A549 (cell line): ENCODE measurements at regions not wholly inside any gene's neighbourhood (a gene's known extent, or its start where the extent isn't known, plus 50 kb on each side); places are given as distances from the start of the nearest gene placed in this dataset.

Experiments used
- BCL3 ChIP-seq: fragments of >200 bp; sonication (Bioruptor Twin); formaldehyde crosslinking; IDR thresholded peaks from 3 replicates; pipeline ENCODE4 v1.6.1; 2016
- CBX8 ChIP-seq: fragments of 200-600 bp; sonication (generic); IDR thresholded peaks from 2 replicates; pipeline ENCODE4 v1.6.1; 2016
- CEBPB ChIP-seq, 2 experiments: fragments of >200 bp in 1 of 2; sonication (Bioruptor Twin) in 1 of 2; formaldehyde crosslinking in 1 of 2; IDR thresholded peaks; 2 replicates each; pipeline ENCODE4 v1.6.1; 2012 to 2016
- EP300 ChIP-seq, 2 experiments: fragments of >200 bp; sonication (Bioruptor Twin); formaldehyde crosslinking; IDR thresholded peaks; 2 replicates in 1 of 2; 3 replicates in 1 of 2; pipeline ENCODE4 v1.6.1; 2016 to 2017
- FOSL2 ChIP-seq, 2 experiments: fragments of 450-650 bp in 1 of 2; fragments of >200 bp in 1 of 2; sonication (Bioruptor Twin) in 1 of 2; formaldehyde crosslinking; IDR thresholded peaks; 2 replicates each; pipeline versions ENCODE4 v1.5.0 to v1.6.1; 2016 to 2020; ENCODE audit warnings: mild to moderate bottlenecking in 1 of 2, moderate library complexity in 1 of 2
- MYC ChIP-seq: IDR thresholded peaks from 2 replicates; pipeline ENCODE4 v1.6.1; 2012; ENCODE audit warnings: mild to moderate bottlenecking, inconsistent platforms, low read length, improper control_type of control experiment, borderline replicate concordance
- POLR2A ChIP-seq: IDR thresholded peaks from 2 replicates; pipeline ENCODE4 v1.6.1; 2012; ENCODE audit warnings: mild to moderate bottlenecking, low read length
- RAD21 ChIP-seq, 2 experiments: fragments of >200 bp in 1 of 2; sonication (Bioruptor Twin) in 1 of 2; formaldehyde crosslinking in 1 of 2; IDR thresholded peaks in 1 of 2; conservative IDR thresholded peaks in 1 of 2; 2 replicates in 1 of 2; 3 replicates in 1 of 2; pipeline ENCODE4 v1.6.1; 2012 to 2018; ENCODE audit warnings: inconsistent platforms in 1 of 2
- RCOR1 ChIP-seq: fragments of 150-350 bp; IDR thresholded peaks from 2 replicates; pipeline ENCODE4 v1.6.1; 2014; ENCODE audit warnings: antibody characterized with exemption, low read length, low read depth
- TF ChIP-seq, protein P1 (sequence below): fragments of >200 bp; sonication (Bioruptor Twin); formaldehyde crosslinking; IDR thresholded peaks from 3 replicates; pipeline ENCODE4 v1.5.1; 2016
- TF ChIP-seq, protein P2 (sequence below): IDR thresholded peaks from 2 replicates; pipeline ENCODE4 v1.6.1; 2012

DNA sequence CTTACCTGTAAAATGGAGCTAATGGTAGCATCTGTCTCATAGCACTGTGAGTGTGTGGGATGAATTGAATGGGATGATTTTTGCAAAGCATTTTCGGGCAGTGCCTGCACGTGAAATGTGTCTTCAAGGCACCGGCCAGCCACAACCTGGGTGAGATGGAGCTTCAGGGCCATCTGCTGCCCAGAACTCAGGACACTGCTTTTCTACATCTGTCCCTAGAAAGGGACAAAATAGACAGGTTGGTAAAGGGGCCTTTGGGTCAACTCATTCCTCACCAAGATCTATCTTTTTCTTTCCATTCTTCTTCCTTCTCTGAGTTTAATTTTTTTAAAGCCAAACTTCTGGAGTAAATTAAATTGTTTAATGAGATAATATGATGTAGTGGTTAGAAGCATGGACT, 106.5 kb downstream of the UTP18 start:
- TF ChIP-seq, protein P1, sequence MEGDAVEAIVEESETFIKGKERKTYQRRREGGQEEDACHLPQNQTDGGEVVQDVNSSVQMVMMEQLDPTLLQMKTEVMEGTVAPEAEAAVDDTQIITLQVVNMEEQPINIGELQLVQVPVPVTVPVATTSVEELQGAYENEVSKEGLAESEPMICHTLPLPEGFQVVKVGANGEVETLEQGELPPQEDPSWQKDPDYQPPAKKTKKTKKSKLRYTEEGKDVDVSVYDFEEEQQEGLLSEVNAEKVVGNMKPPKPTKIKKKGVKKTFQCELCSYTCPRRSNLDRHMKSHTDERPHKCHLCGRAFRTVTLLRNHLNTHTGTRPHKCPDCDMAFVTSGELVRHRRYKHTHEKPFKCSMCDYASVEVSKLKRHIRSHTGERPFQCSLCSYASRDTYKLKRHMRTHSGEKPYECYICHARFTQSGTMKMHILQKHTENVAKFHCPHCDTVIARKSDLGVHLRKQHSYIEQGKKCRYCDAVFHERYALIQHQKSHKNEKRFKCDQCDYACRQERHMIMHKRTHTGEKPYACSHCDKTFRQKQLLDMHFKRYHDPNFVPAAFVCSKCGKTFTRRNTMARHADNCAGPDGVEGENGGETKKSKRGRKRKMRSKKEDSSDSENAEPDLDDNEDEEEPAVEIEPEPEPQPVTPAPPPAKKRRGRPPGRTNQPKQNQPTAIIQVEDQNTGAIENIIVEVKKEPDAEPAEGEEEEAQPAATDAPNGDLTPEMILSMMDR, result no peak
- TF ChIP-seq RAD21 (conservative IDR thresholded peaks at IDR 0.05 in 1 of 2, IDR thresholded peaks at IDR 0.05 in 1 of 2) (no peak), MYC (no peak), CEBPB (IDR thresholded peaks at IDR 0.05) (no peak), RCOR1 (no peak), FOSL2 (IDR thresholded peaks at IDR 0.05) (no peak), FOSL2 (CRISPR knock-in tag; IDR thresholded peaks at IDR 0.05) (no peak), EP300 (IDR thresholded peaks at IDR 0.05) (no peak), BCL3 (no peak), CBX8 (no peak), POLR2A (no peak)
- TF ChIP-seq, protein P2, sequence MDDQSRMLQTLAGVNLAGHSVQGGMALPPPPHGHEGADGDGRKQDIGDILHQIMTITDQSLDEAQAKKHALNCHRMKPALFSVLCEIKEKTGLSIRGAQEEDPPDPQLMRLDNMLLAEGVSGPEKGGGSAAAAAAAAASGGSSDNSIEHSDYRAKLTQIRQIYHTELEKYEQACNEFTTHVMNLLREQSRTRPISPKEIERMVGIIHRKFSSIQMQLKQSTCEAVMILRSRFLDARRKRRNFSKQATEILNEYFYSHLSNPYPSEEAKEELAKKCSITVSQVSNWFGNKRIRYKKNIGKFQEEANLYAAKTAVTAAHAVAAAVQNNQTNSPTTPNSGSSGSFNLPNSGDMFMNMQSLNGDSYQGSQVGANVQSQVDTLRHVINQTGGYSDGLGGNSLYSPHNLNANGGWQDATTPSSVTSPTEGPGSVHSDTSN, result no peak
